Breast epithelium (tissue), 4 donors: ENCODE measurements at regions not wholly inside any gene's neighbourhood (a gene's known extent, or its start where the extent isn't known, plus 50 kb on each side); places are given as distances from the start of the nearest gene placed in this dataset.

Source experiments
- DNase-seq, 2 donors: peaks; one replicate each; pipeline ENCODE4 v3.0.0-alpha.2; 2019; ENCODE audit warnings: low spot score in 2 of 2
- H3K27ac ChIP-seq, 2 donors: fragments of 200-600 bp; sonication (generic) in 1 of 2; one replicate each; pipeline ENCODE4 v1.5.1; 2016 to 2019; ENCODE audit warnings: mild to moderate bottlenecking in 1 of 2
- H3K27me3 ChIP-seq, 2 donors: fragments of 200-600 bp; sonication (generic) in 1 of 2; one replicate each; pipeline versions ENCODE4 v1.5.1 to v1.6.0; 2017 to 2019; ENCODE audit warnings: control low read depth in 1 of 2, mild to moderate bottlenecking in 1 of 2
- H3K36me3 ChIP-seq: fragments of 200-600 bp; one replicate; pipeline ENCODE4 v1.5.1; 2019
- H3K4me1 ChIP-seq, 2 donors: fragments of 200-600 bp; sonication (generic); one replicate each; pipeline ENCODE4 v1.5.1; 2016 to 2019; ENCODE audit warnings: control low read depth in 1 of 2
- H3K4me3 ChIP-seq, 3 donors: fragments of 200-600 bp; sonication (generic); 1 replicate in 2 of 3; 2 replicates in 1 of 3; pipeline ENCODE4 v1.5.1; 2016 to 2019; ENCODE audit warnings: mild to moderate bottlenecking in 3 of 3, moderate library complexity in 2 of 3
- H3K9me3 ChIP-seq, 2 donors: fragments of 200-600 bp; sonication (generic) in 1 of 2; one replicate each; pipeline ENCODE4 v1.5.1; 2016 to 2019; ENCODE audit warnings: control low read depth in 1 of 2
- CTCF ChIP-seq, 3 donors: fragments of 450-650 bp; IDR thresholded peaks; one replicate each; pipeline ENCODE4 v1.5.1; 2016 to 2017; ENCODE audit warnings: antibody characterized with exemption in 3 of 3, mild to moderate bottlenecking in 3 of 3, moderate library complexity in 3 of 3
- POLR2A ChIP-seq: fragments of 450-650 bp; IDR thresholded peaks from one replicate; pipeline ENCODE4 v1.6.1; 2016; ENCODE audit warnings: antibody characterized with exemption, mild to moderate bottlenecking, moderate library complexity
- POLR2AphosphoS5 ChIP-seq, 3 donors: sonication (generic); formaldehyde crosslinking; IDR thresholded peaks; one replicate each; pipeline ENCODE4 v1.6.1; 2017; ENCODE audit warnings: antibody characterized with exemption in 3 of 3
- intact Hi-C: fragments of 100-400 bp; cut with DNase I; formaldehyde crosslinking; loops from one replicate; pipeline ENCODE4 v1.15.1; 2023; ENCODE audit warnings: low total_unique reads

- intact Hi-C loops = no loop called here
- no peak overlapping the region for H3K27ac ChIP-seq
- no peak for DNase-seq
- TF ChIP-seq POLR2AphosphoS5 (IDR thresholded peaks at IDR 0.05) = no peak
- no peak for TF ChIP-seq CTCF (IDR thresholded peaks at IDR 0.05)
- TF ChIP-seq POLR2A = no peak
- H3K4me1 ChIP-seq = no peaks in the 10 kb centered on the region
- no peaks in the 10 kb centered on the region for H3K36me3 ChIP-seq
- H3K27me3 ChIP-seq = no peaks in the 10 kb centered on the region
- H3K9me3 ChIP-seq = no peaks in the 10 kb centered on the region
- H3K4me3 ChIP-seq = no peak overlapping the region
These were observed 61.8 kb upstream of the ACO1 start for GRCh38 chr9:32322622-32323021.

DNA sequence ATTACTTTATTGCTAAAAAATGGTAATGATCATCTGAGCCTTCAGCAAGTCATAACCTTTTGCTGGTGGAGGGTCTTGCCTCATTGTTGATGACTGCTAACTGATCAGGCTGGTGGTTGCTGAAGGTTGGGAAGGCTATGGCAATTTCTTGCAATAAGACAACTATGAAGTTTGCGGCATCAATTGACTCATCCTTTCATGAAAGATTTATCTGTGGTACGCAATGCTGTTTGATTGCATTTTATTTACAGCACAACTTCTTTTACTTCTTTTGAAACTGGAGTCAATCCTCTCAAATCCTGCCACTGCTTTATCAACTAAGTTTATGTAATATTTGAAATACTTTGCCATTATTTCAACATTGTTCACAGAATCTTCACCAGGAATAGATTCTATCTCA is 58.3 kb upstream of the ACO1 start:
- Histone ChIP-seq H3K27me3 (no peaks in the 10 kb centered on the region), H3K4me1 (no peaks in the 10 kb centered on the region), H3K9me3 (no peaks in the 10 kb centered on the region), H3K36me3 (no peaks in the 10 kb centered on the region), H3K4me3 (no peak overlapping the region), H3K27ac (no peak overlapping the region)
- intact Hi-C loops = no loop called here
- TF ChIP-seq CTCF (IDR thresholded peaks at IDR 0.05) (no peak), POLR2A (no peak), POLR2AphosphoS5 (IDR thresholded peaks at IDR 0.05) (no peak)
- no peak for DNase-seq

DNA sequence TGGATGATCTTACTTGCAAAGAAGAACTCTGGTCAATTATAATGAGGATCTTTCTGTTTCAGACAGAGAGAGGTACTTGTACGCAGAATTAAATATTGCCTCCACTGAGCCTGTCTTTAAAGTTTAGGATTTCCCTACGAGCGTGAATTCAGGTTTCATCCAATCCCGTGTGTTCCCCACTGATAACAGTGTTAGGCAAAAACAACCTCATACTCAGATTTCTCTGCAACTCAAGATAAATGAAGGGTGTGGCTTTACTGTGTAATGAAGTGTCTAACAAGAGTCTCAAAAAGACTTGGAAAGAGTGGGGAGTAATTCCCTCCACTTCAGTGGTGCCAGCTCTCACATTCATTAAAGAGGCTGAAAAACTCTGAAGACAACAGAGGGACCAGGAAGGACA is 53.2 kb upstream of the ACO1 start:
- no peak overlapping the region for H3K4me3 ChIP-seq

DNA sequence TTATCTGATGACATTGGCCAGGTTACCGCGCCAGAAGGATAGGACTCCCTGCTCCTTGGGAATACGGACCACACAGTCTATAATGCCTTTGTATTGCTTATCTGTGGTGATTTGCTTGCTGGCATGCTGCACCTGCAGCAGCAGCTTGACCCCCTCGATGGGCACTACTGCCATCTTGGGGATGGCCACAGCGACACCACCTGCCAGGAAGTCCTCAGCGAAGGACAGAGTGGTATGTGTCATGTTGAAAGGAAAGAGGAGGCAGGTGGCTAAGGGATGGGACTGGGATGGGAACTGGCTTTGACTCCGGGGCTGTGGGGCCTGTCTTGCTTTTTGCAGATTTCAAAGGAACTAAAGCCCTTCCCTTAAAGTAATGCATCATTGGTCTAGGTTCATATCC is 50.3 kb upstream of the ACO1 start:
- no peak for TF ChIP-seq POLR2AphosphoS5 (IDR thresholded peaks at IDR 0.05)
- no peak for TF ChIP-seq POLR2A
- TF ChIP-seq CTCF (IDR thresholded peaks at IDR 0.05) = no peak
- intact Hi-C loops = no loop called here

More for the DNA sequence above, 53.2 kb upstream of the ACO1 start:
- Histone ChIP-seq H3K4me1 (no peaks in the 10 kb centered on the region), H3K36me3 (no peaks in the 10 kb centered on the region), H3K27me3 (no peaks in the 10 kb centered on the region), H3K9me3 (no peaks in the 10 kb centered on the region), H3K27ac (no peak overlapping the region)
- no peak for DNase-seq
- TF ChIP-seq POLR2AphosphoS5 (IDR thresholded peaks at IDR 0.05) (no peak), POLR2A (no peak), CTCF (IDR thresholded peaks at IDR 0.05) (no peak)
- intact Hi-C loops = no loop called here

More for the DNA sequence above, 50.3 kb upstream of the ACO1 start:
- Histone ChIP-seq H3K4me3 (no peak overlapping the region), H3K4me1 (no peaks in the 10 kb centered on the region), H3K9me3 (no peaks in the 10 kb centered on the region), H3K27me3 (no peaks in the 10 kb centered on the region), H3K36me3 (no peaks in the 10 kb centered on the region), H3K27ac (no peak overlapping the region)
- DNase-seq = no peak
